ENCODE measurements at regions not wholly inside any gene's neighbourhood (a gene's known extent, or its start where the extent isn't known, plus 50 kb on each side); places are given as distances from the start of the nearest gene placed in this dataset.

DNA sequence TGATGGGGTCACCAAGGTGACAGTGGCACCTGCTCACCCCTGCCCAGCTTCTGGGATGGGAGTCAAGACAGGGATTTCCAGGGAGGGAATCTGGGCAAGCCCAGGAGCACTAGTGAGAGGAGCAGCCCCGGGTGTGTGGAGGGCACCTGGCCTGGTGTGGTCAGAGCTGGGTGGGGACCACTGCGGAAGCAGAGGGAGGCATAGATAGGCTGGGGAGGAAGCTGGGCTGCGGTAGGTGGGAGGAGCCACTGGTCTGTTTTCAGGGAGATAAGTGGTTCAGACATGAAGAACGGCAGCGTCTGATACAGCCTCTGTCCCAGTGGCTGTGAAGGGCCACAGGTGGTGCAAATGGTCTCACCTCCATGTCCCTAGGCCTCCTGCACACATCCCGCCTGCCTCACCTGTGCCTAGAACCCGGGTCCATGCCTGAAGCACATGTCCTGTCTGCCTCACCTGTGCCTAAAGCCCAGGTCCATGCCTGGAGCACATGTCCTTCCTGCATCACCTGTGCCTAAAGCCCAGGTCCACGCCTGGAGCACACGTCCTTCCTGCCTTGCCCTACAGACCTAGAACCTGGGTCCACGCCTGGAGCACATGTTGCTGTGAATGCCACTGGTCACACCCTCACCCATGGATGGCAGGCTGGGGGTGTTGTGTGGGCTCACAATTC is 325.9 kb upstream of the AJAP1 start:
- Histone ChIP-seq H2AK9ac (replicated peaks; ENCODE audit: low read depth, low read length, poor library complexity) (no peak overlapping the region), H4K91ac (ENCODE audit: insufficient read depth, low read depth, low read length) (no peak overlapping the region), H2BK20ac (ENCODE audit: low read depth, low read length) (no peak overlapping the region), H3K4me2 (ENCODE audit: low read depth, low read length) (no peak overlapping the region), H3K4ac (ENCODE audit: low read depth, low read length) (no peak overlapping the region), H3K36me3 (ENCODE audit: control insufficient read depth, insufficient read depth, low read length) (no peaks in the 10 kb centered on the region), H3K27me3 (ENCODE audit: control insufficient read depth, insufficient read depth, low read length) (no peaks in the 10 kb centered on the region), H3K56ac (ENCODE audit: extremely low read depth, insufficient read depth, low read length) (no peak overlapping the region), H4K8ac (ENCODE audit: low read depth in 2 of 2, low read length in 2 of 2) (no peak overlapping the region), H2BK5ac (ENCODE audit: low read depth, low read length, poor library complexity, severe bottlenecking) (no peak overlapping the region), H3K9me3 (ENCODE audit: control insufficient read depth, insufficient read depth, low read length) (peaks cover 52% of the 10 kb centered on the region), H2BK15ac (ENCODE audit: low read depth, low read length) (no peak overlapping the region), H4K20me1 (ENCODE audit: insufficient read depth, low read length) (no peaks in the 10 kb centered on the region), H2BK120ac (ENCODE audit: low read depth, low read length) (no peak overlapping the region), H3K9me1 (ENCODE audit: insufficient read depth, low read length) (no peaks in the 10 kb centered on the region), H3K4me3 (ENCODE audit: insufficient read depth, low read depth, low read length) (no peak overlapping the region), H2AK5ac (ENCODE audit: low read depth, low read length) (no peak overlapping the region), H3K9ac (ENCODE audit: low read depth, low read length) (no peak overlapping the region), H3K79me1 (ENCODE audit: low read depth in 1 of 2, low read length in 2 of 2) (no peaks in the 10 kb centered on the region), H3K23ac (ENCODE audit: low read depth, low read length) (no peak overlapping the region), H3K4me1 (ENCODE audit: control insufficient read depth, insufficient read depth, low read length) (no peaks in the 10 kb centered on the region), H2AFZ (replicated peaks; ENCODE audit: low read length, poor library complexity) (peak overlapping the region; percentile 32), H3K18ac (ENCODE audit: low read depth, low read length) (no peak overlapping the region), H4K5ac (ENCODE audit: low read depth, low read length) (no peak overlapping the region), H3K14ac (replicated peaks; ENCODE audit: low read depth, low read length) (no peak overlapping the region), H3K27ac (ENCODE audit: insufficient read depth, low read length) (no peak overlapping the region)
- DNase-seq (no peak), ATAC-seq (ENCODE audit: low read depth) (no peak)
- TF ChIP-seq CEBPB (IDR thresholded peaks at IDR 0.05; ENCODE audit: low read depth, low read length): no peak
- TF ChIP-seq SMC3 (IDR thresholded peaks at IDR 0.05; ENCODE audit: low read depth, low read length): no peak
- no peak for TF ChIP-seq POLR2A (IDR thresholded peaks at IDR 0.05; ENCODE audit: low read depth, low read length)
- intact Hi-C loops (cut with micrococcal nuclease): no loop called here
- CTCF ChIA-PET: no interaction called here
- dilution Hi-C loops (cut with HindIII; ENCODE audit: low sequenced_read_pairs, unreplicated experiment): no loop called here
- WGBS, 2 experiments (ENCODE audit: extremely low coverage in 2 of 2, insufficient read length in 1 of 2): 50% methylated on average over 2 of the region's 10 CpGs; no CpG with 5 or more reads in 1 of the 2 experiments
- BruUV-seq (replicated peaks): no TSS peak
- POLR2A ChIA-PET (ENCODE audit: unreplicated experiment): no interaction called here
- in situ Hi-C loops (cut with MboI; ENCODE audit: low sequenced_read_pairs): no loop called here
